ENCODE measurements at regions not wholly inside any gene's neighbourhood (a gene's known extent, or its start where the extent isn't known, plus 50 kb on each side); places are given as distances from the start of the nearest gene placed in this dataset.

- no peak for DNase-seq (ENCODE audit: low read depth in 1 of 2, low spot score in 1 of 2)
- peaks cover 4% of the 10 kb centered on the region for H3K27me3 ChIP-seq (ENCODE audit: insufficient read depth, poor library complexity, severe bottlenecking)
- H3K27ac ChIP-seq (replicated peaks) = no peak overlapping the region
- H3K4me3 ChIP-seq (replicated peaks; ENCODE audit: insufficient read depth, low read length) = no peak overlapping the region
- no peak for TF ChIP-seq CTCF (IDR thresholded peaks at IDR 0.05; ENCODE audit: insufficient read depth, low read length)
- TF ChIP-seq GABPA (IDR thresholded peaks at IDR 0.05; ENCODE audit: low read depth) = no peak
- TF ChIP-seq POLR2AphosphoS5 (IDR thresholded peaks at IDR 0.05; ENCODE audit: low read depth) = no peak
- no peak for TF ChIP-seq SPI1 (IDR thresholded peaks at IDR 0.05; ENCODE audit: borderline replicate concordance, low read depth)
- no peak for TF ChIP-seq REST (IDR thresholded peaks at IDR 0.05; ENCODE audit: insufficient replicate concordance, low read depth)
Observed at GRCh38 chr16:9238346-9238745, 146.9 kb downstream of the HAPSTR1 start.

GRCh38 chr16:9241177-9241576, 149.7 kb downstream of the HAPSTR1 start:
- no peak for DNase-seq (ENCODE audit: low read depth in 1 of 2, low spot score in 1 of 2)
- Histone ChIP-seq H3K4me3 (replicated peaks; ENCODE audit: insufficient read depth, low read length) (no peak overlapping the region), H3K27me3 (ENCODE audit: insufficient read depth, poor library complexity, severe bottlenecking) (no peaks in the 10 kb centered on the region), H3K27ac (replicated peaks) (no peak overlapping the region)
- TF ChIP-seq POLR2AphosphoS5 (IDR thresholded peaks at IDR 0.05; ENCODE audit: low read depth) = no peak
- no peak for TF ChIP-seq GABPA (IDR thresholded peaks at IDR 0.05; ENCODE audit: low read depth)
- no peak for TF ChIP-seq CTCF (IDR thresholded peaks at IDR 0.05; ENCODE audit: insufficient read depth, low read length)
- no peak for TF ChIP-seq SPI1 (IDR thresholded peaks at IDR 0.05; ENCODE audit: borderline replicate concordance, low read depth)
- TF ChIP-seq REST (IDR thresholded peaks at IDR 0.05; ENCODE audit: insufficient replicate concordance, low read depth) = no peak

GRCh38 chr16:9248162-9248561, 156.7 kb downstream of the HAPSTR1 start:
- no peak for TF ChIP-seq POLR2AphosphoS5 (IDR thresholded peaks at IDR 0.05; ENCODE audit: low read depth)

GRCh38 chr16:9249534-9249933, 158.1 kb downstream of the HAPSTR1 start:
- no peak for DNase-seq (ENCODE audit: low read depth in 1 of 2, low spot score in 1 of 2)

More at GRCh38 chr16:9248162-9248561, 156.7 kb downstream of the HAPSTR1 start:
- no peak for DNase-seq (ENCODE audit: low read depth in 1 of 2, low spot score in 1 of 2)
- Histone ChIP-seq H3K27ac (replicated peaks) (no peak overlapping the region), H3K27me3 (ENCODE audit: insufficient read depth, poor library complexity, severe bottlenecking) (no peaks in the 10 kb centered on the region), H3K4me3 (replicated peaks; ENCODE audit: insufficient read depth, low read length) (no peak overlapping the region)

More at GRCh38 chr16:9249534-9249933, 158.1 kb downstream of the HAPSTR1 start:
- H3K4me3 ChIP-seq (replicated peaks; ENCODE audit: insufficient read depth, low read length) = no peak overlapping the region
- no peak for TF ChIP-seq REST (IDR thresholded peaks at IDR 0.05; ENCODE audit: insufficient replicate concordance, low read depth)
- TF ChIP-seq GABPA (IDR thresholded peaks at IDR 0.05; ENCODE audit: low read depth) = no peak
- TF ChIP-seq POLR2AphosphoS5 (IDR thresholded peaks at IDR 0.05; ENCODE audit: low read depth) = no peak
- TF ChIP-seq SPI1 (IDR thresholded peaks at IDR 0.05; ENCODE audit: borderline replicate concordance, low read depth) = no peak
- no peak for TF ChIP-seq CTCF (IDR thresholded peaks at IDR 0.05; ENCODE audit: insufficient read depth, low read length)
- no peak overlapping the region for H3K27ac ChIP-seq (replicated peaks)
- H3K27me3 ChIP-seq (ENCODE audit: insufficient read depth, poor library complexity, severe bottlenecking) = no peaks in the 10 kb centered on the region
